Endothelial cell of umbilical vein (primary cell): ENCODE measurements at regions not wholly inside any gene's neighbourhood (a gene's known extent, or its start where the extent isn't known, plus 50 kb on each side); places are given as distances from the start of the nearest gene placed in this dataset.

Experiments used
- BruUV-seq: library from RNA; stranded (reverse); fragments of 400-500 nt; replicated peaks from 2 replicates; lab custom pipeline; 2021; lab: Mats Ljungman, UMichigan
- CTCF ChIA-PET: fragments of 300-600, 350-600 bp; sonication (Branson Sonifier 250); formaldehyde crosslinking; loops from one replicate; lab custom pipeline; 2021; ENCODE audit warnings: antibody characterized with exemption, inconsistent platforms; lab: Charles Lee
- POLR2A ChIA-PET: fragments of 300-600, 350-600 bp; sonication (Branson Sonifier 250); formaldehyde crosslinking; loops from one replicate; lab custom pipeline; 2021; ENCODE audit warnings: antibody characterized with exemption, inconsistent platforms; lab: Charles Lee
- DNase-seq: peaks from one replicate; pipeline ENCODE4 v3.0.0-alpha.2; 2011; ENCODE audit warnings: low read depth, low spot score
- FAIRE-seq: peaks from 2 replicates; lab custom pipeline; 2011; peaks lifted over from hg19 to GRCh38; lab: Jason Lieb, UNC
- H2AFZ ChIP-seq: 2 replicates; pipeline ENCODE4 v1.6.0; 2012; ENCODE audit warnings: low read depth, low read length, control low read depth, inconsistent platforms
- H3K27ac ChIP-seq: 2 replicates; pipeline ENCODE4 v1.5.1; 2011; ENCODE audit warnings: low read depth, mild to moderate bottlenecking, control low read depth, low read length, moderate library complexity; ENCODE audit not compliant: insufficient read depth
- H3K27me3 ChIP-seq, 2 experiments: 2 replicates each; pipeline versions ENCODE4 v1.6.0 to v1.6.1; 2011; ENCODE audit warnings: low read length in 2 of 2, mixed read lengths in 1 of 2; ENCODE audit not compliant: control insufficient read depth in 2 of 2, insufficient read depth in 2 of 2
- H3K36me3 ChIP-seq, 2 experiments: 2 replicates in 1 of 2; 3 replicates in 1 of 2; pipeline ENCODE4 v1.5.1; 2011; ENCODE audit warnings: low read length in 2 of 2, mild to moderate bottlenecking in 1 of 2, moderate library complexity in 1 of 2; ENCODE audit not compliant: control insufficient read depth in 2 of 2, insufficient read depth in 2 of 2; ENCODE audit errors: extremely low read depth in 1 of 2
- H3K4me1 ChIP-seq: 3 replicates; pipeline ENCODE4 v1.5.1; 2011; ENCODE audit warnings: mild to moderate bottlenecking, low read length; ENCODE audit not compliant: control insufficient read depth, insufficient read depth; ENCODE audit errors: extremely low read depth
- H3K4me2 ChIP-seq: 2 replicates; pipeline ENCODE4 v1.6.1; 2011; ENCODE audit warnings: low read length, control low read depth, mixed read lengths; ENCODE audit not compliant: insufficient read depth
- H3K4me3 ChIP-seq, 3 experiments: fragments of 200-600 bp in 1 of 3; sonication (generic), shearing (Covaris generic) in 1 of 3; replicated peaks in 1 of 3; 2 replicates each; pipeline ENCODE4 v1.5.1; 2011 to 2016; ENCODE audit warnings: control low read depth in 3 of 3, low read length in 3 of 3, mild to moderate bottlenecking in 2 of 3, inconsistent platforms in 1 of 3, low read depth in 1 of 3, moderate library complexity in 1 of 3; ENCODE audit not compliant: insufficient read depth in 1 of 3
- H3K79me2 ChIP-seq: 2 replicates; pipeline ENCODE4 v1.6.0; 2012; ENCODE audit warnings: low read length, inconsistent platforms; ENCODE audit not compliant: control insufficient read depth, insufficient read depth
- H3K9ac ChIP-seq: replicated peaks from 2 replicates; pipeline ENCODE3; 2011; ENCODE audit warnings: low read length, control low read depth; ENCODE audit not compliant: insufficient read depth; ENCODE audit errors: extremely low read depth
- H3K9me1 ChIP-seq: replicated peaks from 3 replicates; pipeline ENCODE4 v1.6.0; 2011; ENCODE audit warnings: mild to moderate bottlenecking, low read length; ENCODE audit not compliant: control insufficient read depth, insufficient read depth; ENCODE audit errors: extremely low read depth
- H3K9me3 ChIP-seq: replicated peaks from 2 replicates; pipeline ENCODE4 v1.5.1; 2012; ENCODE audit warnings: low read length, inconsistent platforms; ENCODE audit not compliant: control insufficient read depth, insufficient read depth
- H4K20me1 ChIP-seq: replicated peaks from 2 replicates; pipeline ENCODE3; 2011; ENCODE audit warnings: mild to moderate bottlenecking, low read length; ENCODE audit not compliant: control insufficient read depth, insufficient read depth; ENCODE audit errors: extremely low read depth
- EZH2 ChIP-seq: IDR thresholded peaks from 2 replicates; pipeline ENCODE4 v1.6.1; 2012; ENCODE audit warnings: borderline replicate concordance, low read depth, mild to moderate bottlenecking, moderate library complexity, low read length, inconsistent platforms; ENCODE audit not compliant: severe bottlenecking
- FOS ChIP-seq: IDR thresholded peaks from 2 replicates; pipeline ENCODE4 v1.6.1; 2011; ENCODE audit warnings: mild to moderate bottlenecking, low read length, moderate library complexity, borderline replicate concordance; ENCODE audit not compliant: insufficient read depth
- GATA2 ChIP-seq: IDR thresholded peaks from 2 replicates; pipeline ENCODE4 v1.7.0; 2011; ENCODE audit warnings: low read depth, mild to moderate bottlenecking, moderate library complexity, mixed read lengths, low read length; ENCODE audit not compliant: insufficient read length, insufficient read depth
- JUN ChIP-seq: IDR thresholded peaks from 2 replicates; pipeline ENCODE4 v1.6.1; 2011; ENCODE audit warnings: borderline replicate concordance, low read depth; ENCODE audit not compliant: insufficient read length, insufficient read depth
- MAX ChIP-seq: IDR thresholded peaks from 2 replicates; pipeline ENCODE4 v1.6.1; 2011; ENCODE audit not compliant: insufficient read depth, insufficient read length
- MYC ChIP-seq: IDR thresholded peaks from one replicate; pipeline ENCODE4 v1.6.1; 2011; ENCODE audit warnings: mild to moderate bottlenecking, low read depth, low read length
- POLR2A ChIP-seq: IDR thresholded peaks from 2 replicates; pipeline ENCODE4 v1.6.1; 2012; ENCODE audit warnings: low read depth, mild to moderate bottlenecking, control low read depth, low read length
- POLR2AphosphoS5 ChIP-seq: IDR thresholded peaks from 2 replicates; pipeline ENCODE4 v1.6.1; 2012; ENCODE audit warnings: low read depth, mild to moderate bottlenecking, control low read depth, low read length, moderate library complexity; ENCODE audit not compliant: insufficient read depth
- dilution Hi-C: fragments of 300-500 bp; cut with MboI; formaldehyde crosslinking; loops from one replicate; pipeline ENCODE4 v1.15.0; 2019; ENCODE audit warnings: low sequenced_read_pairs; ENCODE audit not compliant: extremely low pct_ligation_motif_present
- intact Hi-C: fragments of 100-400 bp; cut with micrococcal nuclease; formaldehyde crosslinking; loops from one replicate; pipeline ENCODE4 v1.10.0; 2022
- TF ChIP-seq, protein P1 (sequence below), 2 donors: IDR thresholded peaks; 1 replicate in 1 of 2; 2 replicates in 1 of 2; pipeline ENCODE4 v1.5.1; 2011; ENCODE audit warnings: low read length in 2 of 2, mild to moderate bottlenecking in 2 of 2, moderate library complexity in 2 of 2, control low read depth in 1 of 2, inconsistent platforms in 1 of 2, low read depth in 1 of 2; ENCODE audit not compliant: insufficient read depth in 1 of 2; ENCODE audit errors: extremely low read depth in 1 of 2

GRCh38 chr2:80719607-80720006 is 415.1 kb upstream of the LRRTM1 start:
- CTCF ChIA-PET = no interaction called here
- FAIRE-seq = no peak

More at GRCh38 chr2:80719607-80720006, 415.1 kb upstream of the LRRTM1 start:
- no TSS peak for BruUV-seq
- no peaks in the 10 kb centered on the region for H4K20me1 ChIP-seq
- no peaks in the 10 kb centered on the region for H3K27me3 ChIP-seq
- POLR2A ChIA-PET = no interaction called here
- no peaks in the 10 kb centered on the region for H3K9me1 ChIP-seq
- no peak overlapping the region for H2AFZ ChIP-seq
- H3K79me2 ChIP-seq = no peaks in the 10 kb centered on the region
- H3K4me3 ChIP-seq = no peak overlapping the region
- H3K4me1 ChIP-seq = no peaks in the 10 kb centered on the region
- no peak overlapping the region for H3K9ac ChIP-seq
- intact Hi-C loops (no loop called here), dilution Hi-C loops (no loop called here)
- no peak overlapping the region for H3K4me2 ChIP-seq
- no peak for DNase-seq
- H3K36me3 ChIP-seq = no peaks in the 10 kb centered on the region
- TF ChIP-seq FOS (no peak), MYC (no peak), POLR2A (no peak), EZH2 (no peak), JUN (no peak), GATA2 (no peak), MAX (no peak), POLR2AphosphoS5 (no peak)
- TF ChIP-seq, protein P1, sequence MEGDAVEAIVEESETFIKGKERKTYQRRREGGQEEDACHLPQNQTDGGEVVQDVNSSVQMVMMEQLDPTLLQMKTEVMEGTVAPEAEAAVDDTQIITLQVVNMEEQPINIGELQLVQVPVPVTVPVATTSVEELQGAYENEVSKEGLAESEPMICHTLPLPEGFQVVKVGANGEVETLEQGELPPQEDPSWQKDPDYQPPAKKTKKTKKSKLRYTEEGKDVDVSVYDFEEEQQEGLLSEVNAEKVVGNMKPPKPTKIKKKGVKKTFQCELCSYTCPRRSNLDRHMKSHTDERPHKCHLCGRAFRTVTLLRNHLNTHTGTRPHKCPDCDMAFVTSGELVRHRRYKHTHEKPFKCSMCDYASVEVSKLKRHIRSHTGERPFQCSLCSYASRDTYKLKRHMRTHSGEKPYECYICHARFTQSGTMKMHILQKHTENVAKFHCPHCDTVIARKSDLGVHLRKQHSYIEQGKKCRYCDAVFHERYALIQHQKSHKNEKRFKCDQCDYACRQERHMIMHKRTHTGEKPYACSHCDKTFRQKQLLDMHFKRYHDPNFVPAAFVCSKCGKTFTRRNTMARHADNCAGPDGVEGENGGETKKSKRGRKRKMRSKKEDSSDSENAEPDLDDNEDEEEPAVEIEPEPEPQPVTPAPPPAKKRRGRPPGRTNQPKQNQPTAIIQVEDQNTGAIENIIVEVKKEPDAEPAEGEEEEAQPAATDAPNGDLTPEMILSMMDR (IDR thresholded peaks at IDR 0.05; ENCODE audit: extremely low read depth in 1 of 2, insufficient read depth in 1 of 2, low read depth in 1 of 2, low read length in 2 of 2) = no peak
- H3K27ac ChIP-seq = no peak overlapping the region
- peaks cover 3% of the 10 kb centered on the region for H3K9me3 ChIP-seq
